ENCODE measurements at regions not wholly inside any gene's neighbourhood (a gene's known extent, or its start where the extent isn't known, plus 50 kb on each side); places are given as distances from the start of the nearest gene placed in this dataset.
"Not testable (repeated sequence)": the region's sequence is repeated elsewhere in the genome, so short reads cannot be mapped to it uniquely, and the experiment has no call there.

GRCh38 chr4:152200511-152201333 lies 335.2 kb downstream of the FBXW7 start:
- in situ Hi-C loops (cut with HindIII; ENCODE audit: low sequenced_read_pairs), result no loop called here

DNA sequence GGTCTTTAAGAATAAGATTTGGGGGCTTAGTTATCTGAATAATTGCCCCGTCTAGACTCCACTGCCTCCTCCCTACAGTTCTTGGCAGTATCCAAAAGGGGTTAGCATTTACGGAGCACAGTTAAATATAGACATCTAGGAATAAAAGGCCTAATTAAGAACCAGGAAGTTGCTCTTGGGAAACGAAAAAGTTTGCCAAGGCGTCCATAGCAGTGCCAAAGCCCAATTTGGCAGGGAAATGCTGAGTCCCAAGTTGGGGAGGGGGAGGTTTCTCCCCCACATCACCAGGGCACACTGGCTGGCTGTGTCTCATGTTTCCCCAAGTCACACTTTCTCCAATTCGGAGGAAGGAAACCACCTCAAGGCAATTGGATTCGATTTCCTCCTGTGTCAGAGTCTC lies 338.7 kb downstream of the FBXW7 start:
- in situ Hi-C loops (cut with HindIII; ENCODE audit: low sequenced_read_pairs), result no loop called here

- in situ Hi-C loops (cut with HindIII; ENCODE audit: low sequenced_read_pairs), result no loop called here
Measured at GRCh38 chr4:152195888-152196287, 340.0 kb downstream of the FBXW7 start.

DNA sequence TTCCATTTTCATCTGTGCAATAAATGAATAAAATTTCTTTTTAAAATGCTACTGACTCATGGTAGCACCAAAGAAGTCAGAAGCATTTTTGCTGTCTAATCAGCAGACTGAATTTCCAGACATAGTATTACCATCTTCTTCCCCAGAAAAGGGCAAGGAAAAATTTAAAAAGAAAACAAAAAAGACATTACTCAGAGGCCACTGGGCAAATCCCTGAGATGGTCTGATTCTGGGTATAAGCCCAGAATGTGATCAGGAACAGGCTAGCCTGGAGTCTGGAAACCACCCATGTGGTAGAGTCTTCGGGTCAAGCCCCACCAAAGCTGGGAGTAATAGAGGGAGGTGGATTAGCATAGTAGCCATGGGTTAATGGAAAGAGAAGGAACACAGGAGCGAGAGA lies 342.8 kb downstream of the FBXW7 start:
- in situ Hi-C loops (cut with HindIII; ENCODE audit: low sequenced_read_pairs), result no loop called here

DNA sequence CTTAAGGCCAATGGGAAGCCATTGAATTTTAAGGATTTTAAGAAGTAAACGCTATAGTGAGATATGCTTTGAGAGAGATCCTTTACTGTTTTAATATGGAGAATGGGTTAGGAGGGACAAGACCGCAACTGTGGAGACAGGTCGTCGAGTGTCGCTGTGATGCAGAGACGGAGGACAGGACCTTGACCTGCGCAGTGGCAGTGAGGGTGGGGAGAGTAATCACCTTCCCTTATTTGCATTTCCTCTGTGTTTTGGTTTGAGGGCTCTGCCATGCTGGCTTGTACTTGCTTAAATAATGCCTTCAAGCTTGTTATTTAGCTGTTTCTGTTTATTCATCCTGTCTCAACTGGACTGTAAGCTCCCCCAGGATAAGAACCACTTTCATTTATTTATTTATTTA lies 345.0 kb downstream of the FBXW7 start:
- in situ Hi-C loops (cut with HindIII; ENCODE audit: low sequenced_read_pairs), result no loop called here

- in situ Hi-C loops (cut with HindIII; ENCODE audit: low sequenced_read_pairs), result no loop called here
Measured at GRCh38 chr4:152189451-152190179, 346.3 kb downstream of the FBXW7 start.

DNA sequence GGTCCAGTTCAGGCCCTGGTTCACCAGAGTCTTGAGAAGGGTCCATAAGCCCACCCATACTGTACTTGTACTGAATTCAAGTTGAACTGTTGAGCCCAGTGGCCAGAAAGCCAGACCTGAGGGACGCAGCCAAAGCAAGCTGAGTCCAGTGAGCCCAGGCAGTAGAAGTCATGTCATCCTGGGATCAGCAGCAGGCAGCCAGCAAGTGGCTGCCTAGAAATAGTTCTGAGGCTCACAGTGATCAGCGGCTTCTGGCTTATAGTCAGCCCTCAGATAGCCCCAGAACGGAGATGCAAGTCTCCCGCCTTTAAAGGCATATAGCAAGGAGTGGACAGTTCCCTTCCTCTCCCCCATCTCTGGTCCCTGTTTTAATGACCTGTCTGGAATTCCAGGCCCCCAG lies 347.1 kb downstream of the FBXW7 start:
- in situ Hi-C loops (cut with HindIII; ENCODE audit: low sequenced_read_pairs), result no loop called here

- in situ Hi-C loops (cut with HindIII; ENCODE audit: low sequenced_read_pairs), result no loop called here
Measured at GRCh38 chr4:152187693-152188092, 348.2 kb downstream of the FBXW7 start.

DNA sequence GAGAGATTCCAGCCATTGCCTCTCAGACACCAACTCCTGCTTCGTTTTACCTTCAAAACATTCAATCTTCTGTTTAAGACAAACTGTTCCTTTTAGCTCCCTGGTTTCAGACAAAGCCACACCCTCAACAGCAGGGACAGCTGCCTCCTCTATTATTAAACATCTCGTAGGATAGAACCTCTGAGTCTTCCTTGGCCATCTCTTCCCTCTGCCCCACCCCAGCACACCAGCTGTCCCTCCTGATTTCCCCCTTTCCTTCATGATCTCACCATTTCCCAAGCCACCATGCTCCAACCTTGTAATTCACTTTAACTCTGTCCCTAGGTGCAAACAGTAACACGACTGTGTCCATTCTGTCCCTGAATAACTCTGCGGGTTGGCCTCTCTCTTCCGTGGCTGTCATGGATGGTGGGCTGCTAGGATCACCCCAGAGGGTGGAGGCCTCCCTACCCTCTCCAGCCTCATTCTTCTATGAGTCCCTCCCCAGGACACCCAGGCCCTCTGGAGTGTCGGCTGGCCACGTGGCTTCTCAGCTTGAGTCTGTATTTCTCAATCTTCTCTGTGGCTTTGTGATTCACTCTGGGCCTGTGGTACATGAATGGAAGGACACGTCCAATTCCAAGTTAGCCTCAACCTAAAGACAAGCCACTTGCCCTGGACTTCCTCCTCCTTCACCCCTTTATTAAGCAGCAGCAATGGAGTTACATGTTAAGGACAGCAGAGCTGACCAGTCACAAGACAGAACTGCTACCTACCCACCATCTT lies 349.9 kb downstream of the FBXW7 start:
- in situ Hi-C loops (cut with HindIII; ENCODE audit: low sequenced_read_pairs), result no loop called here

DNA sequence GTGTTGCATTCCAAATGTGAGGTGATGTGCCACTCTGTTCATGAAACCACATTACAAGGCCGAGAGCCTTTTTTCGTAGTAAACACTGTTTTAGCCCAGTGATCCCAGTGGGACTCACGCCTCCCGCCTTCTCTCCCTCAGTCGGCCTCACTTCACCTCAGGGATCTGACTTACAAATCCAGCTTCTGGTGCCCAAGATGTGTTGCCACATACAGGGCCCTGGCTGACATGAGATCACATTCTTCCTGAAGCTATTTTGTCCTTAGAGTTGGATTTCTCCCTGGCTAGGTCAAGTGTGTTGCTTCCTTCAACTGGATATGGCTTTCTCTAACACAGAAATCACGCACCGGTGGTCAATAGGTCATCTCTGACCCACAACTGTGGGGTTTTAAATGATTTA lies 354.7 kb downstream of the FBXW7 start:
- in situ Hi-C loops (cut with HindIII; ENCODE audit: low sequenced_read_pairs), result no loop called here

GRCh38 chr4:152180369-152180768 lies 355.5 kb downstream of the FBXW7 start:
- in situ Hi-C loops (cut with HindIII; ENCODE audit: low sequenced_read_pairs), result no loop called here

DNA sequence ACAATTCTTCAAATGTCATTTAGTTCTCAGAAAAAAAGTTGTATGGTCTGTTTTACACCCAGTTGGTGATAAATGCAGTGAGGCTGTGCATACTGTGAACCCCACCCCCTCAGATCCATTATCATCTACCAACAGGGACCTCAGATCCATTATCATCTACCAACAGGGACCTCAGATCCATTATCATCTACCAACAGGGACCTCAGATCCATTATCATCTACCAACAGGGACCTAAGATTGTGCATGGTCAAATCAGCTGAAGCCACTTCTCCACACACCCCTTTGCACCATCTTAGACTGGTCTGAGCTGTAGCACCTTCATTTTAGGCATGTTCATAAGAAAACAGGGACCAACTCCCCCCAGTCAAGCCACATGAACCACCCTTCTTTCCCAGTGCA lies 358.4 kb downstream of the FBXW7 start:
- in situ Hi-C loops (cut with HindIII; ENCODE audit: low sequenced_read_pairs), result not testable (repeated sequence)

GRCh38 chr4:152176627-152177214 lies 359.2 kb downstream of the FBXW7 start:
- in situ Hi-C loops (cut with HindIII; ENCODE audit: low sequenced_read_pairs), result no loop called here

- in situ Hi-C loops (cut with HindIII; ENCODE audit: low sequenced_read_pairs), result no loop called here
Measured at GRCh38 chr4:152175586-152175985, 360.3 kb downstream of the FBXW7 start.

DNA sequence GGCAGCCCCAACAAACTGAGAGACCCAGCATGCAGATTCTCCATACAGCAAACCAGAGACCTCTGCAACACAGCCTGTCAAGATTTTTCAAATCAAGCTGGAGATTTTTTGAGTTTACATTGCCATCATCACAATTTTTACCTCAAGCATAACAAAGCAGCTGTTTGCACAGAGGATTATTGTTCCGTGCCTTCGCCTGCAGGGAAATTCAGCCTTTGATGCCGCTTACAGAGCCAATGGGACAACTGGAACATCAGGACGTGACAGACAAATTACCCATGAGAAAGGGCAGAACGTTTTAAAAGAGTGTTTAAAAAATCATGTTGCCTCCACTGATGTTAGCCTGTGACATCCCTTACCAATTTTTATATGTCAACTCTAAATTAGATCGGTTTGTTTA lies 363.7 kb downstream of the FBXW7 start:
- in situ Hi-C loops (cut with HindIII; ENCODE audit: low sequenced_read_pairs), result no loop called here

- in situ Hi-C loops (cut with HindIII; ENCODE audit: low sequenced_read_pairs), result no loop called here
Measured at GRCh38 chr4:152171556-152171955, 364.3 kb downstream of the FBXW7 start.

DNA sequence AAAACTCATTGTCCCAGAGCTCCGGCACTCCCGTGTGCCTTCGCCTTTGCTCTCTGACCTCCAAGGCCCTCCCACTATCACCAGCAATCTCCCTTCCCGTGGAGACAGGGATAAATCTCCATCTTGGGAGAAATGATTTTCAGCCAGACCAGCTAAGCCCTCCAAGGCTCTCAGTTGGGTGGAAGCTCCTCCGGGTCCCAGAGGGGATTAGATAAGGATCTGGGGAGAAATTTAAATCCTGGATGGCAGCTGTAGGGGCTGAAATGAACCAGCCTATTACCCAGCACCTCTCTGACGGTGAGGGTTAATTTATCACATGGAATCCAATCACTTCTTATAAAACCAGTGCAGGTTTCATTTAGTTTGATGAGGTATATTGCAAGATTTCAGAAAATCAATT lies 366.2 kb downstream of the FBXW7 start:
- in situ Hi-C loops (cut with HindIII; ENCODE audit: low sequenced_read_pairs), result no loop called here

DNA sequence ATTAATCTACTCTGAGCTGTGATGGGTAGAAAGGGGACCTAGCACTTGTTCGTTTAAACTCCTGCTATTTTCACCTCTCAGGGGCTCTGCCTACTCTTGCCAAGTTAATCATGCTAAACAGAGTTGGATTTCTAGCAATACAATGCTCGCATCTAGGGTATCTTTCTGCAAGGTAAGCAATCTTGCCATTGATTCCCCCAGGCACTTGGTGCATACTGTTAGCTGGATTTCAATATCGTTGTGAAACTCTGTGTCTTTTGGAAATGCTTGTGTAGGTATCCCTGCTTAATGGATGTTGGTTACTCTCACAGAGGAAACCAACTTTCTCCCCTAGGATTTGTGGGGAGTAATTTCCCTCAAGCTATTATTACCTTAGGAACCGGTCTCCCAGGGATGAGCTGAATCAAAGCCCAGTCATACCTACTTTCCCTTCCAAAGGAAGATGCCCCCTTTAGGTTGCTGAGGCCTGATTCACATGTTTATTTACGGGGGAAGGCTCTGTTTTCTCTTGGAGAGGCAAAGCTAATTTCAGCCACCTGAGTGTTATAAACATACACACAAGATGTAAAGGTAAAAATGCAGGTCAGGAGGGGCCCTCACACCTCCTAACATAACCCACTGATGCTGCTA lies 366.8 kb downstream of the FBXW7 start:
- in situ Hi-C loops (cut with HindIII; ENCODE audit: low sequenced_read_pairs), result no loop called here

GRCh38 chr4:152166567-152166966 lies 369.3 kb downstream of the FBXW7 start:
- in situ Hi-C loops (cut with HindIII; ENCODE audit: low sequenced_read_pairs), result no loop called here

DNA sequence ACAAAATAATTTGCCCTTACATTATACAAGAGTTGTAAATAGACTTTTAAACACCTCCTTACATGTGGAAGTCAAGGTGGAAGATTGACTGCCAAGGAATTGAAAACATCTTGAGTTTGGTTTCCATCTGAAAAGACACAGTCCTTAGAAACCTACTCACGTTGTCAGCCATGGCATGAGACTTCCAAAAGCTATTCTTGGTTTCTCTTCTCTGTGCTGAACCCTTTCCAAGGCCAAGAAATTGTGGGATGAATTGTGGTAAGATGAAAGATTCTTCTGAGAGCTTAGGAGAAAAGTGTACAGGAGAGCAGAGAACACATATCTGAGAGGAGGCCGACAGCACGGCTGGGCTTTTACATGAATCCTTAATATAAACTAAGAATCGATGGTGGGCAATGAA lies 370.0 kb downstream of the FBXW7 start:
- in situ Hi-C loops (cut with HindIII; ENCODE audit: low sequenced_read_pairs), result no loop called here

GRCh38 chr4:152165146-152165545 lies 370.7 kb downstream of the FBXW7 start:
- in situ Hi-C loops (cut with HindIII; ENCODE audit: low sequenced_read_pairs), result no loop called here
